Stimulated activated CD8-positive, alpha-beta memory T cell treated with anti-CD3 and anti-CD28 coated beads, Interleukin-15, amount 100 ng/mL, for 1 hour (primary cell): ENCODE measurements at regions not wholly inside any gene's neighbourhood (a gene's known extent, or its start where the extent isn't known, plus 50 kb on each side); places are given as distances from the start of the nearest gene placed in this dataset.
"Not testable (repeated sequence)": the region's sequence is repeated elsewhere in the genome, so short reads cannot be mapped to it uniquely, and the experiment has no call there.

Experiments
- DNase-seq: peaks from one replicate; pipeline ENCODE4 v3.0.0-alpha.2; 2020; ENCODE audit warnings: low read depth

DNA sequence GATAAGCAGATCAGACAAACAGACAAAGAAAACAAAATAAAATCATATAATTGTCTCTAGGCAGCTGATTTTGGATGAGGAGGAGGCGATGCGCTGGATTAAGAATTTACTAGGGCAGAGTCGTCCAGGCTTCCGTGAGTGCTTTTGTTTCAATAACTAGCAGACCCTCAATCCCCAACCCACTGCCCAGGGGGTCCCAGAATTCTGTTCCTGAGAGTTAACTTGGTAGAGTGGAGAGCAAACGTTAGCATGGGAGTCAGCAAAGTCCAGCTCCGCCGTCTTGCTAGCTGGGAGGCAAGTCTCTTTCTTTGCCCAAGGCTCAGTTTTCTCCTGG lies 95.5 kb upstream of the TBX5 start:
- DNase-seq, result no peak

DNA sequence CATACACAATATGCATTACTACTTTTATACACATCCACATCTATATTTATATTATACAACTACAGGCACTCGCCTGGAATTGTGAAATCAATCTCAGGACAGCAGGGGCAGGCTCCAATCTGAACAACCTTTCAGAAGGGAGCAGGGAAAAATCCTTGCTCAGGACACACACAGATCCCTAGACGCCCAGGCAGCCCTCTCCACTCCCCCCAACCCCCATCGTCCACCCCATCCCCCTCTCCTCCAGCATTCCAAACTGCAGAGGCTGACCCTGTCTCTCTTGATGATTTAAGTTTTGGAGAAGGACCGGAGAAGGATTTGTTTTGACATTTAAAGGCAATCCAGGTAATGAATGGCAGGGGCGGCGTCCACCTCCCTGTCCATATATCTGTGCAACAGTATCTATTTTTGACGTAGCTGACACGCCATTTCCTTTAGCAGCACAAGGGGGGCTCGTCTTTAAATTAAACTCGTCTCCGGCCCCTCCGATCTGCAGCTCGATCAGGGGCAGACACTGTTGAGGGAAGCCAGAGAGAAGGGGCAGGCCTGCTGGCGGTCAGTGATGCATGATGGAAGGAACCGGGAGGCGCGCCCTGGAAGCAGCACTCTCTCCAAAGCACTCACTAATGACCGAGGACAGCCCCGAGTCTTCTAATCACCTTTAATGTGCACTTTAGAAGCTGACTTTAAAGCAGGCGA lies 95.0 kb upstream of the TBX5 start:
- no peak for DNase-seq

DNA sequence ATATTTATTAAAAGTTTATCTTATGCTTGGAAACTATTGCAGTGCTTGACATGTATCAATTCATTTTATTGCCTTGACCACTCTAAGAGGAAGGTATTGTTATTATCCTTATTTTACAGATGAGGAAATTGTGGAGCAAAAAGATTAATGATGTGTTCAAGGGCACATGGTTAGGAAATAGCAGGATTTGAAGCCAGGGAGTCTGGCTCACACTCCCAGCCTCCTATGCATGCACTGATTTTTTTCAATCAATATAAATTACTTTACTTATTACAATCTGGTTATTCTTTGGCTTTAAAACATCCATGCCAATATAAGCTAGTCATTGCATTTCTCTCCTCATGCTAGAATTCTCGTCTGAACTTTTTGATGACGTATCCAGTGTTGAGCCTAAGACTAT lies 94.2 kb upstream of the TBX5 start:
- DNase-seq, result no peak

DNA sequence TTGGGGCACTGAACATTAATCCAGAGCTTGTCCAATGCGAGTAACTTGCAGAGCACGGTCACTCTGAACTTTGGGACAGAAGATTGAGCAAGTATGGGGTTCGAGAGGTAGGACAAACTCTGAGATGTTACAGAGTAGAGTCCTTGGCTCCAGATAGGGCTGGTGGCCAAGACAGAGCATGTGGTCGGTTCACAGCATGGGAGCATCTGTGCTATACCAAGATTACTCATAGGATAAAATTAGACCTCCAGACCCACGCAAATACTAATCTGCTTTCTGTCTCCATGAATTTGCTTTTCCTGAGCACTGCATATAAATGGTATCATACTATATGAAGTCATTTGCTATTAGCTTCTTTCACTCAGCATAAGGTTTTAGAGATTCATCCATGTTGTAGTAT lies 93.4 kb upstream of the TBX5 start:
- DNase-seq, result no peak

DNA sequence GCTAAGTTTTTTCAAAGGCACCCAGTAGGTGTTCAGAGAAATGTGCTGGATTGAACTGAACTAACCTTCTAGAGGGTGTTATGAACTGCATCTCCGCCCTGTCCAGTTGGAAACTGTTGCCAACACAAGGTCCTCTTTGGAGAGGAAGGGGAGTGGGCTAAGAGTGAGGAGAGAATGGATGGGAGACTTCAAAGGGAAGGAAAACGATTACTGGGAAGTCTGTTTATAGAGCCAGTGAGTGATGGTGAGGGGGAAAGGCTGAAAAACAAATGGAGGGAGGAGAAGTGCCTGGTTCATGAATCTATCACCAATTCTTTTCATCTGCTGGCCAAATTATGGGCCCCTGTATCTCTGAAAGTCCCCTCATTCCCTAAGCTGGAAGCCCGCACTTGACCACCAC lies 86.0 kb upstream of the TBX5 start:
- DNase-seq, result no peak

DNA sequence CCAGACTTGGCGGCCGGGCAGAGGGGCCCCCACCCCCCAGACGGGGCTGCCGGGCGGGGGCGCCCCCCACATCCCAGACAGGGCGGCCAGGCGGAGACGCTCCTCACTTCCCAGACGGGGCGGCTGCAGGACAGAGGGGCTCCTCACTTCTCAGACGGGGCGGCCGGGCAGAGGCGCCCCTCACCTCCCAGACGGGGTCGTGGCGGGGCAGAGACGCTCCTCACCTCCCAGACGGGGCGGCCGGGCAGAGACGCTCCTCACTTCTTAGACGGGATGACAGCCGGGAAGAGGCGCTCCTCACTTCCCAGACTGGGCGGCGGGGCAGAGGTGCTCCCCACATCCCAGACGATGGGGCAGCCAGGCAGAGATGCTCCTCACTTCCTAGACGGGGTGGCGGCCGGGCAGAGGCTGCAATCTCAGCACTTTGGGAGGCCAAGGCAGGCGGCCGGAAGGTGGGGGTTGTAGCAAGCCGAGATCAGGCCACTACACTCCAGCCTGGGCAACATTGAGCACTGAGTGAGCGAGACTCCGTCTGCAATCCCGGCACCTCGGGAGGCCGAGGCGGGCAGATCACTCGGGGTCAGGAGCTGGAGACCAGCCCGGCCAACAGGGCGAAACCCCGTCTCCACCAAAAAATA lies 79.0 kb upstream of the TBX5 start:
- DNase-seq, result not testable (repeated sequence)

DNA sequence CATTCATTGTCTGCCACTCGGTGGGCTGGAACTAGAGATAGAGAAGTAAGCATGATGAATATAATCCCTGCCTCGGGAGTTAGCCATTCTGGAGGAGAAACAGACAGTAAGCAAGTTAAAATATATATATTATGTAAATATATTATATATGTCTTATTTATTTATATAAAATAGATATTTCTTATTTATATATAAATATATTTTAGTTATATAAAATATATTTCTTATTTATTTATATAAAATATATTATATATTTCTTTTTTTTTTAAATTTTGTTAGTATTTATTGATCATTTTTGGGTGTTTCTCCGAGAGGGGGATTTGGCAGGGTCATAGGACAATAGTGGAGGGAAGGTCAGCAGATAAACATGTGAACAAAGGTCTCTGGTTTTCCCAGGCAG lies 78.1 kb upstream of the TBX5 start:
- DNase-seq, result no peak

DNA sequence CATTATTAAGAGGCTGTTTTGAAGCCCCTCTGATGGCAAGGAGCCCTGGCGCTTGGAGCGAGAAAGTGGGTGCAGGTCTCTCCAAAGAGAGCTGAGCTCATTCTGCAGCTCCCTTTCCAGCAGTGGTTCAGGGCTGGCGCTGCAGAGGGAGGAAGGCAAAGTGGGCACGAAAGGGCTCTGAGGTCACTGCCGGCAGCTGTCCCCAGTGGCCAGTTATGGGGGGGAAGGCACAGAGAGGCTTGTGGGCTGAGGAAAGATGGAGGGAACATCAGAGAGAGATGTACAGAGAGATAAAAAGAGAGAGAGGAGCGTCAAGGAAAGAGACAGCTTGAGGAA lies 75.2 kb upstream of the TBX5 start:
- DNase-seq, result no peak

DNA sequence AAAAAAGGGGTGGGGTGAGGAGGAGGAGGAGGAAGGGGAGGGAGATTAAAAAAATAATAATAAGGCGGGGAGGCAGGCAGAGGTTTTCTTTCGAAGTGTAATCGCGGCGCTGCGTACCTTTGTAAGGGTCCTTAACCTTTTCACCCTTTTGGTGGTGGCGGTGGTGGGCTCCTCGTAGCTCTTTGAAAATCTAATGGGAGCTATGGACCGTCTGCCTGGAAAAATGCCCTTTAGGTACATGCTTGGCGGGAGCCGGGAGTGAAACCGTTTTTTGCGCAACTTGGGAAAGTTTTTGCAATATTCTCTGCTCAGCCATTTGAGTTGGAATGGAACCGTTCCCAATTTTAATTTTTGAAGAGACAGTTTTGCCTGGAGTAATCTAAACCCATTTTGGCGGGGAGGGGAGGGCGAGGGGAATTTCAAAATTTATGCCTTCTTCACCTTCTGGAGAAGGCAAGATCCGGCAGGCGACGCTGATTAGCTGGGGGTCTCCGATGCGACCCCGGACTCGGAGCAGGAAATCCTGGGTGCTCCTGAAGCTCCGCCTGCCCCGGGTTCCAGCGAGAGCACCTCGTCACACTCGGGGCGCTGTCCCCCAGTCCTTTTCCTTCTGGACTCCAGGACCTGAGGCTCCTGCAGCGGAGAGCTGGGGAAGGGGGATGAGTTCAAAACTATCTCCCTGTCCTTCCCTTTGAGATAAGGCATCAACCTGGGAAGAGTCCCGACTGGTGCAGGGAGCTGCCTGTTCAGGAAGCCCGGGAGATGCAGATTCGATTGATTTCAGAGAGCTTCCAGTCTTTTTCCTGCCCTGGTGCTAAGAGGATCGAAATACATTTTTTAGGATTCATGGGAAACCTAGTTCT lies 74.6 kb upstream of the TBX5 start:
- no peak for DNase-seq

DNA sequence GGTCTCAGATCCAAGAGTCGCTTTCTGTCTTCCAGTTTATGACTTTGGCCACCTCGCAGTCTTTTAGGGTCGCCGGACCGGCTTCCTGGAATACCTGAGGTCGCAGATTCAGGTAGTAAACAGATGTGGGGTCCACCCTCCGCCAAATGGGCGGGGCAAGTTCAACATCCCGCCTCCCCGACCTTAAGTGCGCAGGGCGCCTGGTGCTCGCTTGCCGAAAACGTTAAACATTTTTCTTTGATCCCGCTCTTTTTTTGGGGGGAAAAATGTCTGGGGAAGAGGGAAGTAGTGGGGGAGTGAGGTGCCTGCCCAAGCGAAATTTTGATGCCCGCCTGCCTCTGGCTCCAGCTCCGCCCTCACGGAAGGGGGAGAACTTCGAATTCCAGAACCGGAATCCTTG lies 73.9 kb upstream of the TBX5 start:
- DNase-seq, result no peak

DNA sequence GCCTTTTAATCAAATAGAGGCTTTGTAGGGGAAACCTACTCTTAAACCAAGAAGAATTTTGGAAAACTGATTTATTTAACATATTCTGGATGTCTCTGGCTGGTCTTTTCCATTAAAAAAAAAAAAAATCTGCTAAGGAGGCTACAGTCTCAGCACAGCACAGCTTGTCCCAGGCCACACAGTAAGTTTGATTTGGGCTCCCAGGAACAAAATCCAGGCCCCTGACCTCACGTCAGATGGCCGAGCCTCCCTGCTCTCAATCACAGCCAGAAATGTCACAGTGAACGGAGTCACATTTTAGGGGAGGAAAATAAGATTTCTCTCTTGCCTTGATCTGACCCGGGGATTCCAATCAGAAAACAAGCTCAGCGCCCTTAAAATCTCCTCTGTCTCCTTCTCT lies 72.9 kb upstream of the TBX5 start:
- no peak for DNase-seq

DNA sequence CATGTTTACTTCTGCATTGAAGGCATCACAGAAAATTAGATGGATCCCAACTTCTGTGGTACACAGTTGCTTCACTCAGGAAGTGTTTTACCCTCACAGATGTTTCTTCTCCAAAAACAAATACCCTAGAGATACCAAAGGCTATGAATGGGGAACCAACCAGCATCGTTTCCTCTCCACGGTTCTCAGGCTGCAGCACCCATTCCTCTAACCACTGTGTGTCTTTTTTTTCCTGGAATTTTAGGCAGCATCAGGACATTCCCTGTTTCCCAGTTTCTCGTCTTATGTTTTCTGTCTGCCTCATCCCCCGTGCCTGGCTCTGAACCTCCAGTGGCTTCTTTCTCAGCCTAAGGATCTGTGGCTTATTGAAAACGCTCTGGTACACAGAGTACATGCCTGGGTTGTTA lies 72.0 kb upstream of the TBX5 start:
- no peak for DNase-seq

DNA sequence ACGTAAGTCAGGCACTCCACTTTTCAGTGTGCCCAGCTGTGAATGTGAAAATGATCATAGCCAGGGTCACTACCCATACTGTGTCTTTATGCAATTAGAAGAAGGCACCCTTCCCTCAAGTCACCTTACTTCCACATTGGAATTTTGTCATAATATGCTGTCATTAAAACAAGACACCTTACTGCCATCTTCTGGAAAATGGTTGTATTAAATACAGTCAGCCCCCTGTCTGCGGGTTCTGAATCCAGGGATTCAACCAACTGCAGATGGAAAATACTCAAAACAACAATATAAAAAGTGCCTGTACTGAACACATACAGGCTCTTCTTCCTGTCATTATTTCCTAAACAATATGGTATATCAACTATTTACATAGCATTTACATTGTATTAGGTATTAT lies 70.2 kb upstream of the TBX5 start:
- DNase-seq, result no peak

DNA sequence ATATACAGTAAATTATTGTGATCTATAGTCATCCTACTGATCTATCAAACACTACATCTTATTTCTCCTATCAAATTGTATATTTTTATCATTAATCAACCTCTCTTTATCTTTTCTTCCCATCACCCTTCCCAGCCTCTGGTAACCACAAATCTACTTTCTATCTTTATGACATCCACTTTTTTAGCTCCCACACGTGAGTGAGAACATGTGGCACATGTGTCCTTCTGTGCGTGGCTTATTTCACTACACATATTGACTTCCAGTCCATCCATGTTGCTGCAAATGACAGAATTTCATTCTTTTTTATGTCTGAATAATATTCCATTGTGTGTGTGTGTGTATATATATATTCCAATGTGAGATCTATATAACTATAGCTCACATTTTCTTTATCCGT lies 67.8 kb upstream of the TBX5 start:
- no peak for DNase-seq

DNA sequence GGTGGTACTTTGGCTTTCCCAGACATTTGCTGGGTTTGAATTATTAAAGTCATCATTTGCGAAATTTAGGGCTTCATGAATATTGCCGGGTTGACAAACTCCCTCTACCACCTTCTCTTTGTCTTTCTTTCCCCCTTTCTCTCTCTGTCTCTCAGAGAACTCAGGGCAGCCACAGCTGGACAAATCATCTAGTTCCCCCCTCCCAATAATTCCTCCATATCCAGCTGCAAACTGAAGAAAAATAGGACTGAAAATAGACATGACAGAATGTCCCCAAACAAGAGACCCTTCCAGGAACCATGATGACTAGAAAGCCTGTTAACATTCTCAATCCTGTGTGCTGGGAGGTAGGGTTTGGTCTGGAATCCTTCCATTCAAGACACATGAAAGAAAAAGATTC lies 67.1 kb upstream of the TBX5 start:
- DNase-seq, result no peak

DNA sequence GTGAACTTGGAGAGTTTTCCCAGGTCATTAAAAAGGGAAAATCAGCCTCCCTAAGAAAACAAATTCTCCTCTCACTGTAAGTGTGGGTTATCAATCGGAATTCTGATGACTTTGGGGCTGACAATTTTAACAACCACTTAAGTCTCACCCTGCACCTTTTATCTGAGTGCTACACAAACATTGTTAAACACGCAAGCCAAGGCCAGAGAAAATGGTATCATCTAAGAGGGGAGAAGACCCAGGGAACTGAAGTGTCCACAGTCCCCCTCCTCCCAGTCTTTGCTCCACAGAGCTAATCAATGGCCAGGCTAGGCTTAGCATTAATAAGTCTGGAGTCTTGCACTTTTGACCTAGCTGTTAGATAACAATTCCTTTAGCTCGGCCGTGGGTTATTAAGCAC lies 51.7 kb upstream of the TBX5 start:
- DNase-seq, result no peak
